Gastrocnemius medialis (tissue), 4 donors: ENCODE measurements at regions not wholly inside any gene's neighbourhood (a gene's known extent, or its start where the extent isn't known, plus 50 kb on each side); places are given as distances from the start of the nearest gene placed in this dataset.

Source experiments
- ATAC-seq, 2 donors: fragments of 150-250 bp; one replicate each; pipeline ENCODE4 v1.9.1; 2016
- DNase-seq, 2 donors: peaks; one replicate each; pipeline ENCODE4 v3.0.0-alpha.2; 2019
- H3K27ac ChIP-seq, 4 donors: fragments of 200-600 bp; sonication (generic); 1 replicate in 1 of 4; 2 replicates in 3 of 4; pipeline ENCODE4 v1.5.1; 2016 to 2018; ENCODE audit warnings: mild to moderate bottlenecking in 2 of 4, moderate library complexity in 1 of 4
- H3K27me3 ChIP-seq, 3 donors: fragments of 200-600 bp; sonication (generic) in 2 of 3; 1 replicate in 1 of 3; 2 replicates in 2 of 3; pipeline versions ENCODE4 v1.5.1 to v1.6.0; 2016 to 2019; ENCODE audit warnings: mild to moderate bottlenecking in 1 of 3, moderate library complexity in 1 of 3
- H3K36me3 ChIP-seq, 2 donors: fragments of 200-600 bp; sonication (generic) in 1 of 2; one replicate each; pipeline ENCODE4 v1.5.1; 2017 to 2018
- H3K4me1 ChIP-seq, 2 donors: fragments of 200-600 bp; sonication (generic) in 1 of 2; one replicate each; pipeline ENCODE4 v1.5.1; 2016 to 2017; ENCODE audit warnings: mild to moderate bottlenecking in 2 of 2
- H3K4me3 ChIP-seq, 4 donors: fragments of 200-600 bp; sonication (generic) in 3 of 4; 1 replicate in 1 of 4; 2 replicates in 3 of 4; pipeline ENCODE4 v1.5.1; 2016 to 2019; ENCODE audit warnings: mild to moderate bottlenecking in 2 of 4
- H3K9me3 ChIP-seq, 3 donors: fragments of 200-600 bp; sonication (generic) in 2 of 3; 1 replicate in 1 of 3; 2 replicates in 2 of 3; pipeline ENCODE4 v1.5.1; 2016 to 2019
- POLR2A ChIP-seq, 2 donors: fragments of 450-650 bp; IDR thresholded peaks; one replicate each; pipeline ENCODE4 v1.6.1; 2017; ENCODE audit warnings: antibody characterized with exemption in 2 of 2, mild to moderate bottlenecking in 2 of 2, moderate library complexity in 2 of 2
- in situ Hi-C, 4 donors: fragments of 200-750 bp; cut with MboI; loops; one replicate each; pipeline versions ENCODE4 v1.15.0 to v1.8.0; 2017; ENCODE audit warnings: low sequenced_read_pairs in 4 of 4
- intact Hi-C: fragments of 100-400 bp; cut with DNase I; formaldehyde crosslinking; loops from one replicate; pipeline ENCODE4 v1.15.1; 2023; ENCODE audit warnings: low total_unique reads
- TF ChIP-seq, protein P1 (sequence below), 5 experiments: fragments of 450-650 bp in 3 of 5; fragments of 200-600 bp in 2 of 5; sonication (generic) in 2 of 5; IDR thresholded peaks in 4 of 5; conservative IDR thresholded peaks in 1 of 5; 1 replicate in 4 of 5; 2 replicates in 1 of 5; pipeline ENCODE4 v1.5.1; 2016 to 2019; ENCODE audit warnings: antibody characterized with exemption in 5 of 5, mild to moderate bottlenecking in 3 of 5, moderate library complexity in 3 of 5

GRCh38 chr2:239902749-239903201 is 122.4 kb downstream of the NDUFA10 start:
- no peaks in the 10 kb centered on the region for H3K4me1 ChIP-seq
- in situ Hi-C loops (no loop called here), intact Hi-C loops (no loop called here)
- no peaks in the 10 kb centered on the region for H3K27me3 ChIP-seq
- H3K36me3 ChIP-seq = no peaks in the 10 kb centered on the region
- H3K4me3 ChIP-seq = no peak overlapping the region
- TF ChIP-seq POLR2A (IDR thresholded peaks at IDR 0.05) = no peak
- TF ChIP-seq, protein P1, sequence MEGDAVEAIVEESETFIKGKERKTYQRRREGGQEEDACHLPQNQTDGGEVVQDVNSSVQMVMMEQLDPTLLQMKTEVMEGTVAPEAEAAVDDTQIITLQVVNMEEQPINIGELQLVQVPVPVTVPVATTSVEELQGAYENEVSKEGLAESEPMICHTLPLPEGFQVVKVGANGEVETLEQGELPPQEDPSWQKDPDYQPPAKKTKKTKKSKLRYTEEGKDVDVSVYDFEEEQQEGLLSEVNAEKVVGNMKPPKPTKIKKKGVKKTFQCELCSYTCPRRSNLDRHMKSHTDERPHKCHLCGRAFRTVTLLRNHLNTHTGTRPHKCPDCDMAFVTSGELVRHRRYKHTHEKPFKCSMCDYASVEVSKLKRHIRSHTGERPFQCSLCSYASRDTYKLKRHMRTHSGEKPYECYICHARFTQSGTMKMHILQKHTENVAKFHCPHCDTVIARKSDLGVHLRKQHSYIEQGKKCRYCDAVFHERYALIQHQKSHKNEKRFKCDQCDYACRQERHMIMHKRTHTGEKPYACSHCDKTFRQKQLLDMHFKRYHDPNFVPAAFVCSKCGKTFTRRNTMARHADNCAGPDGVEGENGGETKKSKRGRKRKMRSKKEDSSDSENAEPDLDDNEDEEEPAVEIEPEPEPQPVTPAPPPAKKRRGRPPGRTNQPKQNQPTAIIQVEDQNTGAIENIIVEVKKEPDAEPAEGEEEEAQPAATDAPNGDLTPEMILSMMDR (IDR thresholded peaks at IDR 0.05 in 4 of 5, conservative IDR thresholded peaks at IDR 0.05 in 1 of 5) = no peak
- no peaks in the 10 kb centered on the region for H3K9me3 ChIP-seq
- H3K27ac ChIP-seq = no peak overlapping the region
- no peak for DNase-seq
- no peak for ATAC-seq

DNA sequence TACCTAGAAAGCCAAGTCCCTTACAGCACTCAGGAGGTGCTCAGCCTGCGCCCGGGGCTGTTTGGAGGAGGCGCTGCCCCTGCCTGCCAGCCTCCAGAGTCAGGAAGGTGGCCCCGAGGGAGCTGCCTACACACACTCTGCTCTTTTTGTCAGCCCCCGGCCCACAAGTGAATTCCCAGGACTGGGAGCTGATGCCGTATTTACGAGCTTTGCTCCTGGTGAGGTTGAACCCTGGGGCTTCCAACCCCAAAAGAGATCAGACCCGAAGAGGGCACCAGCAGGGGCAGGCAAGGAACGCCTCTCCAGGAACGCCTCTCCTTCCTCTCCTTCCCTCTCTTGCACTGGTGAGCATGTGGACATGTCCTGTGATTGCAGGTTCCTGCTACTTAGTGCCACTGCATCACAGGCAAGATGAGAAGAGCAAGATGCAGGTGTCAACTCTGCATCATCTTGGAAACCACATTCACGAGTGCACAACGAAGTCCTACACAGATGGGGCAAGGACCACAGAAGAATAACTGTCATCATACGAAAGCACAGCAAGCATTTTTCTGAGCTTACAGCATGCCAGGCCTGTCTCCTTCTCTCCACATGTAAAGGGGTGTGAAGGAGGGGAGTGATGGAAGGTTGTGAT is 126.7 kb downstream of the NDUFA10 start:
- DNase-seq = no peak
- in situ Hi-C loops = loop anchor here in 3 of 4 donors (25.0 kb wide), 2 partner anchors 486 to 861 kb away; partner anchors contain the start of gene HDAC4 (in 1 of the 3)

DNA sequence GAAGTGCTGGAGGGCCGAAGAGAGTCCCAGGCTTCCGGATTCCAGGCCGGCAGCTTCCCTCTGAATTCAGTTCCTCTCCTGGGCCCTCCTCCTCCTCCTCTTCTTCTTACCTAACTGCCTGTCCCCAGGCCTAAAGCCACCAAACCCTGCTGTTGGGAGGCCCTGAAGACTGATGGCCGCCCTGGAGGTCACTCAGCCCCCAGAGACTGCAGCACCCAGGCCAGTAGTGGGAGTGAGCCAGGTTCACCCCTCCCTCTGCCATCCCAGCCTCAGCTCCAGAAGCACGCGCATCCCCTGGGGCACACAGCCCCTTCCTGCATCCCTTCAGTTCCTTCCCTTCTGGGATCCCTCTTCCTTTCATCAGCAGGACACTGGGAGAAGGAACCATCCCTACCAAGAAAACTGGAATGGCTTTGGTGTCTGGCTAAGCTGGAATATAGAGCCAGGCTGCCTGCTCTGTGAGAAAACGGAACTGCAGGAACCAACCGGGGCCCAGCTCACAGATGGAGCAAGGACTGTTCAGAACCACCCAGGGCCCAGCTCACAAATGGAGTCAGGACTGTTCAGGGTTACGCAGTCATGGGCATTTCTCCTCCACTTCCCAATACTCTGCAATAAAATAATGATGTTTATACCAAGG is 127.4 kb downstream of the NDUFA10 start:
- intact Hi-C loops = no loop called here
- no peak for DNase-seq
- Histone ChIP-seq H3K9me3 (no peaks in the 10 kb centered on the region), H3K4me3 (no peak overlapping the region), H3K27me3 (no peaks in the 10 kb centered on the region), H3K27ac (no peak overlapping the region), H3K36me3 (no peaks in the 10 kb centered on the region), H3K4me1 (no peaks in the 10 kb centered on the region)
- TF ChIP-seq POLR2A (IDR thresholded peaks at IDR 0.05) = no peak
- TF ChIP-seq, protein P1 (IDR thresholded peaks at IDR 0.05 in 4 of 5, conservative IDR thresholded peaks at IDR 0.05 in 1 of 5) = no peak
- ATAC-seq = no peak
- in situ Hi-C loops = loop anchor here in 3 of 4 donors (25.0 kb wide), 2 partner anchors 485 to 860 kb away; partner anchors contain the start of gene HDAC4 (in 1 of the 3)

More for the DNA sequence above, 126.7 kb downstream of the NDUFA10 start:
- Histone ChIP-seq H3K9me3 (no peaks in the 10 kb centered on the region), H3K27ac (no peak overlapping the region), H3K36me3 (no peaks in the 10 kb centered on the region), H3K4me3 (no peak overlapping the region), H3K27me3 (no peaks in the 10 kb centered on the region), H3K4me1 (no peaks in the 10 kb centered on the region)
- intact Hi-C loops = no loop called here
- ATAC-seq = no peak
- TF ChIP-seq, protein P1 (IDR thresholded peaks at IDR 0.05 in 4 of 5, conservative IDR thresholded peaks at IDR 0.05 in 1 of 5) = no peak

- intact Hi-C loops (no loop called here), in situ Hi-C loops (loop anchor here in 3 of 4 donors (25.0 kb wide), 2 partner anchors 484 to 859 kb away; partner anchors contain the start of gene HDAC4 (in 1 of the 3))
- Histone ChIP-seq H3K36me3 (no peaks in the 10 kb centered on the region), H3K27ac (no peak overlapping the region), H3K4me3 (no peak overlapping the region), H3K9me3 (no peaks in the 10 kb centered on the region), H3K4me1 (no peaks in the 10 kb centered on the region), H3K27me3 (no peaks in the 10 kb centered on the region)
- no peak for TF ChIP-seq POLR2A (IDR thresholded peaks at IDR 0.05)
- TF ChIP-seq, protein P1 (IDR thresholded peaks at IDR 0.05 in 4 of 5, conservative IDR thresholded peaks at IDR 0.05 in 1 of 5) = no peak
- ATAC-seq = no peak
- DNase-seq = no peak
Observed at GRCh38 chr2:239896075-239896474, 129.1 kb downstream of the NDUFA10 start.
